Esophagus muscularis mucosa (tissue), 4 donors: ENCODE measurements at regions not wholly inside any gene's neighbourhood (a gene's known extent, or its start where the extent isn't known, plus 50 kb on each side); places are given as distances from the start of the nearest gene placed in this dataset.

ENCODE experiments used
- DNase-seq: peaks from one replicate; pipeline ENCODE4 v3.0.0-alpha.2; 2017; ENCODE audit errors: extremely low spot score
- H3K27ac ChIP-seq, 4 donors: fragments of 200-600 bp; sonication (generic); replicated peaks in 1 of 4; 1 replicate in 3 of 4; 2 replicates in 1 of 4; pipeline ENCODE4 v1.5.1; 2016 to 2019; ENCODE audit warnings: mild to moderate bottlenecking in 1 of 4
- H3K27me3 ChIP-seq, 4 donors: fragments of 200-600 bp; sonication (generic); one replicate each; pipeline versions ENCODE4 v1.5.1 to v1.6.0; 2016 to 2019
- H3K36me3 ChIP-seq, 4 donors: fragments of 200-600 bp; sonication (generic); one replicate each; pipeline ENCODE4 v1.5.1; 2016 to 2019
- H3K4me1 ChIP-seq, 4 donors: fragments of 200-600 bp; sonication (generic); one replicate each; pipeline ENCODE4 v1.5.1; 2016 to 2019
- H3K4me3 ChIP-seq, 4 donors: fragments of 200-600 bp; sonication (generic); 1 replicate in 2 of 4; 2 replicates in 2 of 4; pipeline ENCODE4 v1.5.1; 2016 to 2019; ENCODE audit warnings: mild to moderate bottlenecking in 4 of 4, moderate library complexity in 1 of 4
- H3K9me3 ChIP-seq, 4 donors: fragments of 200-600 bp; sonication (generic); 1 replicate in 3 of 4; 2 replicates in 1 of 4; pipeline ENCODE4 v1.5.1; 2016 to 2019
- EP300 ChIP-seq: sonication (generic); formaldehyde crosslinking; IDR thresholded peaks from one replicate; pipeline ENCODE4 v1.6.1; 2017; ENCODE audit warnings: antibody characterized with exemption
- POLR2A ChIP-seq: fragments of 450-650 bp; IDR thresholded peaks from one replicate; pipeline ENCODE4 v1.6.1; 2017; ENCODE audit warnings: antibody characterized with exemption, moderate library complexity, mild to moderate bottlenecking, low read depth
- POLR2AphosphoS5 ChIP-seq, 2 donors: sonication (generic); formaldehyde crosslinking; IDR thresholded peaks; one replicate each; pipeline ENCODE4 v1.6.1; 2017; ENCODE audit warnings: antibody characterized with exemption in 2 of 2
- WGBS: methylation state at CpG from one replicate; pipeline ENCODE4 v1.1.5; 2018; 5-methylcytosine and 5-hydroxymethylcytosine counted together
- intact Hi-C: fragments of 100-400 bp; cut with DNase I; formaldehyde crosslinking; loops from one replicate; pipeline ENCODE4 v1.15.1; 2023
- TF ChIP-seq, protein P1 (sequence below), 3 experiments: fragments of 200-600 bp in 2 of 3; fragments of 450-650 bp in 1 of 3; sonication (generic) in 2 of 3; IDR thresholded peaks; one replicate each; pipeline ENCODE4 v1.5.1; 2017 to 2019; ENCODE audit warnings: antibody characterized with exemption in 3 of 3, mild to moderate bottlenecking in 2 of 3, moderate library complexity in 1 of 3

DNA sequence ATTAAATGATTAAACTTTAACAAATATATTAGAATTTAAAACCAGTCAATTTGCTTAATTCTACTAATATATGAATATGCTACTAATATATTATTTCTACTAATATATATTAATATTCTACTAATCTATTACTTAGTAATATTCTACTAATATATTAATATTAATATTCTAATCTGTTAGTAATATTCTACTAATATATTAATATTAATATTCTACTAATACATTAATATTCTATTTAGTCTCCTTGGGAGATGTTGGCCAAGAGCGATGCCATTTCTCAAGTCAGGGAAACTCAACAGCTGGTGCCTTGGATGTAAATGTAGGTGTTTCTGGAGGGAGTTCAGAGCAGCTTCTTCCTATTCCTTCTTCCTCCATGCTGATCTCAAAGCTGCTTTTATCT is 259.2 kb upstream of the TMTC4 start:
- Histone ChIP-seq H3K4me1 (no peaks in the 10 kb centered on the region), H3K27me3 (no peaks in the 10 kb centered on the region), H3K4me3 (no peak overlapping the region), H3K27ac (no peak overlapping the region), H3K9me3 (no peaks in the 10 kb centered on the region), H3K36me3 (no peaks in the 10 kb centered on the region)
- TF ChIP-seq POLR2AphosphoS5 (IDR thresholded peaks at IDR 0.05) (no peak), POLR2A (no peak), EP300 (no peak)
- TF ChIP-seq, protein P1, sequence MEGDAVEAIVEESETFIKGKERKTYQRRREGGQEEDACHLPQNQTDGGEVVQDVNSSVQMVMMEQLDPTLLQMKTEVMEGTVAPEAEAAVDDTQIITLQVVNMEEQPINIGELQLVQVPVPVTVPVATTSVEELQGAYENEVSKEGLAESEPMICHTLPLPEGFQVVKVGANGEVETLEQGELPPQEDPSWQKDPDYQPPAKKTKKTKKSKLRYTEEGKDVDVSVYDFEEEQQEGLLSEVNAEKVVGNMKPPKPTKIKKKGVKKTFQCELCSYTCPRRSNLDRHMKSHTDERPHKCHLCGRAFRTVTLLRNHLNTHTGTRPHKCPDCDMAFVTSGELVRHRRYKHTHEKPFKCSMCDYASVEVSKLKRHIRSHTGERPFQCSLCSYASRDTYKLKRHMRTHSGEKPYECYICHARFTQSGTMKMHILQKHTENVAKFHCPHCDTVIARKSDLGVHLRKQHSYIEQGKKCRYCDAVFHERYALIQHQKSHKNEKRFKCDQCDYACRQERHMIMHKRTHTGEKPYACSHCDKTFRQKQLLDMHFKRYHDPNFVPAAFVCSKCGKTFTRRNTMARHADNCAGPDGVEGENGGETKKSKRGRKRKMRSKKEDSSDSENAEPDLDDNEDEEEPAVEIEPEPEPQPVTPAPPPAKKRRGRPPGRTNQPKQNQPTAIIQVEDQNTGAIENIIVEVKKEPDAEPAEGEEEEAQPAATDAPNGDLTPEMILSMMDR (IDR thresholded peaks at IDR 0.05), result no peak
- WGBS, result 87% methylated on average over 1 of the region's 1 CpG
- DNase-seq, result no peak
- intact Hi-C loops, result no loop called here

DNA sequence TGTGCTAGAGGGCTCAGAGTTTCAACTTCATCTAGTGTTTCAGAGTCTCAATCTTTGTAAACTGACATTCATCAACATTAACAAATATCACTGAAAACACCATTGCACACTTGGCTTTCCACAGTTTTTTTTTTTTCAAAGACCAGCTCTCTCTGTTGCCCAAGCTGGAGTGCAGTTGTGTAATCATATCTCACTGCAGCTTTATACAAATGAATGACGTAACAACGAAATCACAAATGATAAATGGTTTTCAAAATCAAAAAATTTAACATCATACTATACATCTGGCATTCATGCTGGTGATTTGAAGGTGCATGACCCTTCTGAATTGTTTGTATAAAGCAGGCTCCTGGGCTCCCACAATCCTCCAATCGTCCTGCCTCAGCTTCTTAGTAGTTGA is 248.0 kb upstream of the TMTC4 start:
- H3K27me3 ChIP-seq, result no peaks in the 10 kb centered on the region
- WGBS, result 77% methylated on average over 3 of the region's 3 CpGs
- no peak for TF ChIP-seq EP300
- TF ChIP-seq POLR2AphosphoS5 (IDR thresholded peaks at IDR 0.05), result no peak
- TF ChIP-seq, protein P1 (IDR thresholded peaks at IDR 0.05), result no peak
- TF ChIP-seq POLR2A, result no peak
- no peak for DNase-seq
- intact Hi-C loops, result no loop called here
- no peaks in the 10 kb centered on the region for H3K36me3 ChIP-seq
- no peaks in the 10 kb centered on the region for H3K4me1 ChIP-seq
- no peak overlapping the region for H3K4me3 ChIP-seq
- no peaks in the 10 kb centered on the region for H3K9me3 ChIP-seq
- H3K27ac ChIP-seq, result no peak overlapping the region

DNA sequence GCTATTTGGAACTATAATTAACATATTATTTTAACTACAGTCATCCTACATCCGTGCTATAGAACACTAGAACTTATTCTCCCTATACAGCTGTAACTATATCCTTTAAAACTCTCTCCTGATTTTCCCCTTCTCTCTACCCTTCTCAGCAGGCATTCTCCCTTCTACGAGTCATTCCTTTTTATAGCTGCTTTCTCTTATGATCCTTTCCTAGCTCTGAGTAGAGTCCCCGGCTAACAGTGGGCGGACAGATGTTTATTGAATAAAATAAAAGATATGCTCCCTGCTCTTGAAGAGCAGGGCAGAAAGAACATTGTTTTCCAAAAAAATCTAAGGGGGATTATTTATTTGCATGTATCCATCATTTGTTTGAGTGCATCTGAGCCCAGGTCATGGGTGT is 246.5 kb upstream of the TMTC4 start:
- TF ChIP-seq, protein P1 (IDR thresholded peaks at IDR 0.05), result no peak
- TF ChIP-seq POLR2A (no peak), POLR2AphosphoS5 (IDR thresholded peaks at IDR 0.05) (no peak), EP300 (no peak)
- Histone ChIP-seq H3K4me3 (no peak overlapping the region), H3K9me3 (no peaks in the 10 kb centered on the region), H3K27ac (no peak overlapping the region), H3K4me1 (no peaks in the 10 kb centered on the region), H3K36me3 (no peaks in the 10 kb centered on the region), H3K27me3 (no peaks in the 10 kb centered on the region)
- 33% methylated on average over 4 of the region's 4 CpGs for WGBS
- intact Hi-C loops, result no loop called here
- no peak for DNase-seq

DNA sequence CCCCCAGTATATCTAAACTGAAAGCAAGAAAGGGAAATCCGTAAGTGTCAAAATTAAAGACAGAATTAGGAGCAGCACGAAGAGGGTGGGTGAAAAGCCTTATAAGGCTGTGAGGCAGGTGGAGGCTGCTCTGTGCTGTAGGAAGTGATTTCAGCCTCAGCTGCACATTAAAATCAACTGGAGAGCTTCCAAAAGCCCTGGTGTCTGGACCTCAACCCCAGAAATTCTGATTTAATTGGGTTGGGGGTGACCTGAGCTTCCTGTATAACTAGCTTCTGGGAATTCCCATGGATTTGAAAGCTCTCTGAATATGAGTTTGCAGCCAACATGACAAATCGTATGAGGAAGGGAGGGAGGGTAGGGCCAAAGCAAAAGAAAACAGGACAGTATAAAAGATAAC is 242.4 kb upstream of the TMTC4 start:
- H3K27ac ChIP-seq, result no peak overlapping the region
- no peaks in the 10 kb centered on the region for H3K4me1 ChIP-seq
- intact Hi-C loops, result no loop called here
- H3K9me3 ChIP-seq, result no peaks in the 10 kb centered on the region
- TF ChIP-seq EP300 (no peak), POLR2A (no peak), POLR2AphosphoS5 (IDR thresholded peaks at IDR 0.05) (no peak)
- TF ChIP-seq, protein P1 (IDR thresholded peaks at IDR 0.05), result no peak
- no peak overlapping the region for H3K4me3 ChIP-seq
- no peak for DNase-seq
- 43% methylated on average over 3 of the region's 3 CpGs for WGBS
- H3K27me3 ChIP-seq, result no peaks in the 10 kb centered on the region
- H3K36me3 ChIP-seq, result no peaks in the 10 kb centered on the region

DNA sequence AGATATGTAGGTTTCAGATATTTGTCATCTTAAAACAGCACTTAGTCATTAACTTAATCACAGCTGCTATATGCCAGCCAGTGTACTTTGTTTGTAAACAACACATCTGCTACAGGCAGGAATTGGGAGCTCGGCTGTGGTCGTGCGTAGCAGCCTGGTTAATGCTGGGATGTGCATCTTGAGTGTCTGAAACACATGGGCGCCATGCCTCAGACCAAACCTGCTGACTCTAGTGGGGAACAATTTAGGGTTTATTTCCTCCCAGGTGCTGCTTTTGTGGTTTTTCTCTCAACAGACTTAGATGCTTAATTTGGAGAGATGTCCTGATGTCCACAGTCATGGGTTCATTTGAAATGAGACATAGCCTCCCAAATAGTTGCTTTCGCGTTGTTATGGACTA is 238.5 kb upstream of the TMTC4 start:
- H3K27me3 ChIP-seq, result no peaks in the 10 kb centered on the region
- no peak overlapping the region for H3K4me3 ChIP-seq
- H3K4me1 ChIP-seq, result no peaks in the 10 kb centered on the region
- intact Hi-C loops, result no loop called here
- whole genome bisulfite sequencing, result 89% methylated on average over 6 of the region's 6 CpGs
- H3K9me3 ChIP-seq, result no peaks in the 10 kb centered on the region
- H3K27ac ChIP-seq, result no peak overlapping the region
- no peak for TF ChIP-seq POLR2AphosphoS5 (IDR thresholded peaks at IDR 0.05)
- no peak for TF ChIP-seq EP300
- TF ChIP-seq, protein P1 (IDR thresholded peaks at IDR 0.05), result no peak
- TF ChIP-seq POLR2A, result no peak
- DNase-seq, result no peak
- H3K36me3 ChIP-seq, result no peaks in the 10 kb centered on the region
